Suprapubic skin (tissue), 4 donors: ENCODE measurements at regions not wholly inside any gene's neighbourhood (a gene's known extent, or its start where the extent isn't known, plus 50 kb on each side); places are given as distances from the start of the nearest gene placed in this dataset.

Experiments
- DNase-seq, 2 donors: peaks; one replicate each; pipeline ENCODE4 v3.0.0-alpha.2; 2019; ENCODE audit warnings: low spot score in 2 of 2
- H3K27ac ChIP-seq: fragments of 200-600 bp; sonication (generic); one replicate; pipeline ENCODE4 v1.5.1; 2019
- H3K27me3 ChIP-seq: fragments of 200-600 bp; sonication (generic); one replicate; pipeline ENCODE4 v1.5.1; 2019
- H3K36me3 ChIP-seq: fragments of 200-600 bp; sonication (generic); one replicate; pipeline ENCODE4 v1.5.1; 2019
- H3K4me1 ChIP-seq: fragments of 200-600 bp; sonication (generic); one replicate; pipeline ENCODE4 v1.5.1; 2019
- H3K4me3 ChIP-seq: fragments of 200-600 bp; sonication (generic); one replicate; pipeline ENCODE4 v1.5.1; 2019; ENCODE audit warnings: mild to moderate bottlenecking
- H3K9me3 ChIP-seq: fragments of 200-600 bp; sonication (generic); one replicate; pipeline ENCODE4 v1.5.1; 2019
- EP300 ChIP-seq: sonication (generic); formaldehyde crosslinking; IDR thresholded peaks from one replicate; pipeline ENCODE4 v1.6.1; 2017; ENCODE audit warnings: antibody characterized with exemption
- POLR2A ChIP-seq, 2 donors: fragments of 450-650 bp; IDR thresholded peaks; one replicate each; pipeline ENCODE4 v1.6.1; 2017; ENCODE audit warnings: antibody characterized with exemption in 2 of 2, mild to moderate bottlenecking in 2 of 2, moderate library complexity in 2 of 2
- POLR2AphosphoS5 ChIP-seq, 3 donors: sonication (generic); formaldehyde crosslinking; IDR thresholded peaks; one replicate each; pipeline ENCODE4 v1.6.1; 2017; ENCODE audit warnings: antibody characterized with exemption in 3 of 3
- WGBS: methylation state at CpG from one replicate; pipeline ENCODE4 v1.1.5; 2018; 5-methylcytosine and 5-hydroxymethylcytosine counted together
- TF ChIP-seq, protein P1 (sequence below), 2 donors: fragments of 200-600 bp in 1 of 2; fragments of 450-650 bp in 1 of 2; sonication (generic) in 1 of 2; IDR thresholded peaks; one replicate each; pipeline ENCODE4 v1.5.1; 2016 to 2019; ENCODE audit warnings: antibody characterized with exemption in 2 of 2, mild to moderate bottlenecking in 1 of 2, moderate library complexity in 1 of 2

DNA sequence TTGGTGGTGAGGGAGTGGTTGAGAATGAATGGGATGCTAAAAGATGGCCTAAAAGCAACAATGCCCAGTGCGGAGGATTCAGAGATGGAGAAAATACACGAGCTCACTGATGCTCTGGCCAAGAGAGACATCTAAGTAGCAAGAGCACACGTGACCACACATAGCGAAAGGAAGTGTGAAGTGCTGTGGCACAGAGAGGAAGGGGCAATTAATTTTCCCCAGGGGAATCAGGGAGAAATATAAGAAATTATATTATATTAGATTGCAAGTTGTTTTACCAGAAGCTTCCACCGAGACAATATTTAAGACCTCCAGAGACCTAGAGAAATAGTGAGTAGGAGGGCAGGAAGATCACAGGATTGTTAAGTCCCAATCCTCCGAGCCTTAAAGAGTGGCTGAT lies 80.6 kb downstream of the RCN1 start:
- DNase-seq: no peak
- TF ChIP-seq POLR2A (IDR thresholded peaks at IDR 0.05) (no peak), POLR2AphosphoS5 (IDR thresholded peaks at IDR 0.05) (no peak)
- no peak overlapping the region for H3K27ac ChIP-seq
- no peak overlapping the region for H3K4me3 ChIP-seq
- 81% methylated on average over 6 of the region's 6 CpGs for WGBS
- H3K4me1 ChIP-seq: peaks cover 6% of the 10 kb centered on the region
- no peaks in the 10 kb centered on the region for H3K36me3 ChIP-seq
- H3K9me3 ChIP-seq: no peaks in the 10 kb centered on the region
- H3K27me3 ChIP-seq: no peaks in the 10 kb centered on the region

GRCh38 chr11:32172041-32172847 lies 81.4 kb downstream of the RCN1 start:
- DNase-seq: no peak
- no peaks in the 10 kb centered on the region for H3K36me3 ChIP-seq

DNA sequence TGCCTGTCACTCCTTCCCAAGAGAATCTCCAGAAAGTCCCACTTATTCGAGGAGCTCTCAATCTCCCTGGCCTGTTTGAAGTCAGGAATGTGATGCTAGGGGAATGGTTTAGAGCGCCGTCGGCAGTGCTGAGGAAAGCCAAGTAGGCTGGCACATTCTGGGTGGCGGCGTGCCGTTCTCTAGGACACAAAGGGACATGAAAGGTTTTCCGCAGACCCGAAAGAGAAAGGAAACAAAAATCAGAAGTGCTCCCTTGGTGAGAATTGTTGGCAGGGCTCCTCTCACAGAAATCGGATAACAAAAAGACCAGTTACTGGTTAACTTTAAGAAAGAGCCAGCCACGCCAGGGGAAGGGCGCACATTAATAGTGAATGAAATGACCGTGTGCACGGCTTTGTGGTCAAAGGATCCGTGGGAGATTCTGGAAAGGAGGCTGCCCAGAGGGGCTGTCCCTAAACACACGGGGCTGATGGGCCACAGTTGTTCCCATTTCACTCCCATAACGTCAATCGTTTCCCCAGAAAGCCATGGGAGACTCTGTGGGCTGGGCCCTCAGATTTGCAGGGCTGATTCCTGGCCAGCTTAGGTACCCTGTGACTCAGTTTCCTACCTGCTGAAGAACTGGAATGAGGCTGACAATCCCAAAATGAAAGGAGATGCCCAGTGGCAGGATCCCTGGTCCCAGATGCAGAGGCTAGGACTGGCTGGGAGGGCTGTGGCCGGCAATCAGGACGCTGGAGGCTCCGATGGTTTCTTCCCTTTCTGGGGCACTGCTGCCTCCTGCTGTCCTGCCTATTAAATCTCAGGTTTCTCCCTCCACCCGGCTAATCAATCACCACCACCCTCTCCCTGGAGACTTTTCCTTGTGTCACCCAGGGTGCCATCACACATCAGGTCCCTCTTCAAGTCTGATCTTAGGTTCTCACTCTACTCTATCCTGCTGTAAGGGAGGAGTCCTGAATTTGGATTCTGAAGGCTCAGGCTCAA lies 82.3 kb downstream of the RCN1 start:
- no peak for DNase-seq
- 24% methylated on average over 22 of the region's 22 CpGs for WGBS
- H3K27me3 ChIP-seq: no peaks in the 10 kb centered on the region
- H3K4me3 ChIP-seq: peak overlapping the region; percentile 35
- H3K4me1 ChIP-seq: peaks cover 6% of the 10 kb centered on the region
- TF ChIP-seq, protein P1, sequence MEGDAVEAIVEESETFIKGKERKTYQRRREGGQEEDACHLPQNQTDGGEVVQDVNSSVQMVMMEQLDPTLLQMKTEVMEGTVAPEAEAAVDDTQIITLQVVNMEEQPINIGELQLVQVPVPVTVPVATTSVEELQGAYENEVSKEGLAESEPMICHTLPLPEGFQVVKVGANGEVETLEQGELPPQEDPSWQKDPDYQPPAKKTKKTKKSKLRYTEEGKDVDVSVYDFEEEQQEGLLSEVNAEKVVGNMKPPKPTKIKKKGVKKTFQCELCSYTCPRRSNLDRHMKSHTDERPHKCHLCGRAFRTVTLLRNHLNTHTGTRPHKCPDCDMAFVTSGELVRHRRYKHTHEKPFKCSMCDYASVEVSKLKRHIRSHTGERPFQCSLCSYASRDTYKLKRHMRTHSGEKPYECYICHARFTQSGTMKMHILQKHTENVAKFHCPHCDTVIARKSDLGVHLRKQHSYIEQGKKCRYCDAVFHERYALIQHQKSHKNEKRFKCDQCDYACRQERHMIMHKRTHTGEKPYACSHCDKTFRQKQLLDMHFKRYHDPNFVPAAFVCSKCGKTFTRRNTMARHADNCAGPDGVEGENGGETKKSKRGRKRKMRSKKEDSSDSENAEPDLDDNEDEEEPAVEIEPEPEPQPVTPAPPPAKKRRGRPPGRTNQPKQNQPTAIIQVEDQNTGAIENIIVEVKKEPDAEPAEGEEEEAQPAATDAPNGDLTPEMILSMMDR (IDR thresholded peaks at IDR 0.05): peak in 1 of 2 donors; percentile 27
- TF ChIP-seq EP300: no peak
- no peaks in the 10 kb centered on the region for H3K9me3 ChIP-seq
- H3K36me3 ChIP-seq: no peaks in the 10 kb centered on the region
- no peak overlapping the region for H3K27ac ChIP-seq

More at GRCh38 chr11:32172041-32172847, 81.4 kb downstream of the RCN1 start:
- Histone ChIP-seq H3K4me3 (peak overlapping the region; percentile 35), H3K9me3 (no peaks in the 10 kb centered on the region), H3K27ac (no peak overlapping the region), H3K4me1 (peaks cover 6% of the 10 kb centered on the region), H3K27me3 (no peaks in the 10 kb centered on the region)
- 59% methylated on average over 9 of the region's 9 CpGs for WGBS
- no peak for TF ChIP-seq POLR2AphosphoS5 (IDR thresholded peaks at IDR 0.05)
- TF ChIP-seq EP300: no peak
- TF ChIP-seq, protein P1 (IDR thresholded peaks at IDR 0.05): no peak
- TF ChIP-seq POLR2A (IDR thresholded peaks at IDR 0.05): no peak

- H3K27ac ChIP-seq: no peak overlapping the region
- TF ChIP-seq POLR2A (IDR thresholded peaks at IDR 0.05) (no peak), POLR2AphosphoS5 (IDR thresholded peaks at IDR 0.05) (no peak), EP300 (no peak)
- TF ChIP-seq, protein P1 (IDR thresholded peaks at IDR 0.05): no peak
- no peaks in the 10 kb centered on the region for H3K36me3 ChIP-seq
- H3K4me3 ChIP-seq: no peak overlapping the region
- no peaks in the 10 kb centered on the region for H3K9me3 ChIP-seq
- peaks cover 6% of the 10 kb centered on the region for H3K4me1 ChIP-seq
- DNase-seq: no peak
- H3K27me3 ChIP-seq: no peaks in the 10 kb centered on the region
Measured at GRCh38 chr11:32173977-32174376, 83.1 kb downstream of the RCN1 start.

DNA sequence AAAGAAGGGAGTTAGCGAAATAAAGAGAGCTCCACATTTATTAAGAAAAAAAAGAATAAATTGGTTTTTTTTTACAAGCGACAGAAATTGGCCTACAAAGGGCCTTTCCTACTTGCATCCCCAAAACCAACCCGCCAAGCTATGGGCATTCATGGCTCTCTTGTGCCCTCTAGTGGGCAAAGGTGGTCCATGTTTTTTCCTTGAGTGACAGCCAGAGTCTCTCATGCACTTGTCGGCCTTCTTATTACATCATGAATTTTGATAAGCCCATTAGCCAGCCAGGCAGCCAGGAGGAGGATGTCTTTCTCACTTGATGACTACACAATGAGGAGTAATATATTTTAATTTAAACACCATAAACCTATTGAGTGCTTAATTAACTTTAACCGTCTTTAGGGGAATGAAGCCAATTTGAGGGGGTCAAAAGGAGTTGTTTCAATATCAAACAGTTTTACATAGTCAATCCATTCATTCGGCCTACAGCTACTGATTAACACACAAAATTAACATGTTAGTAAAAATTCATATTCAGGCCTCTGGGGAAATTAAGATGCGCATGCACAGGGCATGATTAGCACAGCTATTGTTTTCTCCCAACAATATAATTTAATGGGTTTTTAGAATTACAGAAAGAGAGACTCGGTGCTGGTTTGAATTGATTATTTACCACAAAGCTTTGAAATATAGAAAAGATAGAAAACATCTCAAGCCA lies 85.5 kb downstream of the RCN1 start:
- 36% methylated on average over 8 of the region's 8 CpGs for WGBS
- Histone ChIP-seq H3K27ac (no peak overlapping the region), H3K36me3 (no peaks in the 10 kb centered on the region), H3K9me3 (no peaks in the 10 kb centered on the region), H3K4me1 (peaks cover 6% of the 10 kb centered on the region), H3K4me3 (no peak overlapping the region), H3K27me3 (no peaks in the 10 kb centered on the region)
- peak in 1 of 2 donors; percentile 77 for DNase-seq
- TF ChIP-seq, protein P1 (IDR thresholded peaks at IDR 0.05): peak; percentile 71 to 78
- TF ChIP-seq EP300 (no peak), POLR2A (IDR thresholded peaks at IDR 0.05) (no peak)
